Stimulated activated CD4-positive, alpha-beta T cell treated with anti-CD3 and anti-CD28 coated beads, Interleukin-12 subunit alpha, Interleukin-12 subunit beta, amount 100 ng/mL, for 24 hours (primary cell): ENCODE measurements at regions not wholly inside any gene's neighbourhood (a gene's known extent, or its start where the extent isn't known, plus 50 kb on each side); places are given as distances from the start of the nearest gene placed in this dataset.

Experiments
- DNase-seq, 2 experiments: peaks; one replicate each; pipeline ENCODE4 v3.0.0-alpha.2; 2020; ENCODE audit warnings: low read depth in 2 of 2

DNA sequence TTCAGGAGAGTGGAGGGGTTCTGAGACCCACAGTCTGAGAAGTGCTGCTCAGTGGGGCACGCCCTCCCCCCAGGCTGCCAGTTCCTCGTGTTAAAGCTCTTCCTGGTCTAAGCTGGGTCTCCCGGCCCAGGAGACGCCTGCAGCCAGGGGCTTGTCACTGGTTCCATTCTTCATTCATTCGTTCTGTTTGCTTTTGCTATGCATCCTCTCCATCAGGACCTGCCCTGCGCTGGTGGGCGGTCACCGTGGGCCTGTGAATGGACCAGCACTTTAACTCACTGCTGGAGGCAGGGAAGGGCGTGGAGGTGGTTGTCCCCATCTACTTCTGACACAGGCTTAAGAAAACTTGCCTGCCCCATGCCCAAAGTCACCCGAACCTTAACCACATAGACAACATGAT lies 272.8 kb upstream of the HDAC4 start:
- no peak for DNase-seq

DNA sequence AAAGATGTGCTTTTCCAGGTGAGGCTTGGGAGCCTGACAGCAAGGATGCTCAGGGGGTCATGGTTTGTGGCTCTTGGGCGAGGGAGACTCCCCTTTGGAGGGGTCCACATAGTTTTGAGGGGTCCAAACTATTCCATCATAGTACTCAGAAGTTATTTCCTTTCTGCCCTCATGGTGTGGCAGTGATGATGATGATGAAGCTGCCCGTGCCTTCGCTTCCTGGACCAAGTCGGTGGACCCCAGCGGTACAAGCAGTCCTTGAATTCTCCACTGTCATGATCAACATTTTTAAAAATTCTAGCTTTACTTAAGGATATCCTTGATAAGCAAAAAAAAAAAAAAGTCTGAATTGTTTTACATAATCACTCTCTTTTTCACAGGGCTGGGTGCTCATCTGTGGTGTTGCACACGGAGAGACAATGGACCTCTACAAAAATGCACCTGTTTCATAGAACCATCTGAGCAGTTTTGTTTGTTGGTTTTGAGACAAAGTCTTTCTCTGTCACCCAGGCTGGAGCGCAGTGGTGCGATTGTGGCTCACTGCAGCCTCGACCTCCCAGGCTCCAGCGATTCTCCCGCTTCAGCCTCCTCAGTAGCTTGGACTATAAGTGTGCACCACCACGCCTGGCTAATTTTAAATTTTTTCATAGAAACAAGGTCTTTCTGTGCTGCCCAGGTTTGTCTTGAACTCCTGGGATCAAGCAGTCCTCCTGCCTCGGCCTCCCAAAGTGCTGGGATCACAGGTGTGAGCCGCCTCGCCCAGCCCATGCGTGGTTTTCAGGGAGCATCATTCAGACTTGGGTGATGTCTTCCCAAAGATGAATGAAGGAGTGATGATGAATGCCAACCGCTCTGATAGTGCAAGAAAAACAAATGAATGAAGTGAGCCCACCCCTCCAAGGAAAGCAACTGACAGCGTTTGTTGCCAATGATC lies 271.4 kb upstream of the HDAC4 start:
- DNase-seq: no peak

DNA sequence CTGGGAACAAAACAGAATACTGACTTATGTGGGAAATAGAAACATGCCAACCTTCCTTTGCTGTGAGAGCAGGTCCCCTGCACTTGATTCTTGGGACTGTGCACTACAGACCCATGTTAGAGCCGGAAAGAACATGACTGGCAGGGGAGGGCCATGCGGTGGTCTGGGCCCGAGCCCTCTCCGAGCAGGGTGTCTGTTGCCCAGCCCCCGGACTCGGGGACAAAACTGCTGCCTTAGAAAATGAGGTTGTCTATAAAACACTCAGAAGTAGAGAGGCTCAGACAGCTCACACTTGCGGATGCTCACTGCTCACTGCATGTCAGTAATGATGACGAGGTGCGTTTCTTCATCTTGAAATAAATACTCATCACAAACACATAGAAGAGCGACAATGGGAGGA lies 270.7 kb upstream of the HDAC4 start:
- DNase-seq: no peak

DNA sequence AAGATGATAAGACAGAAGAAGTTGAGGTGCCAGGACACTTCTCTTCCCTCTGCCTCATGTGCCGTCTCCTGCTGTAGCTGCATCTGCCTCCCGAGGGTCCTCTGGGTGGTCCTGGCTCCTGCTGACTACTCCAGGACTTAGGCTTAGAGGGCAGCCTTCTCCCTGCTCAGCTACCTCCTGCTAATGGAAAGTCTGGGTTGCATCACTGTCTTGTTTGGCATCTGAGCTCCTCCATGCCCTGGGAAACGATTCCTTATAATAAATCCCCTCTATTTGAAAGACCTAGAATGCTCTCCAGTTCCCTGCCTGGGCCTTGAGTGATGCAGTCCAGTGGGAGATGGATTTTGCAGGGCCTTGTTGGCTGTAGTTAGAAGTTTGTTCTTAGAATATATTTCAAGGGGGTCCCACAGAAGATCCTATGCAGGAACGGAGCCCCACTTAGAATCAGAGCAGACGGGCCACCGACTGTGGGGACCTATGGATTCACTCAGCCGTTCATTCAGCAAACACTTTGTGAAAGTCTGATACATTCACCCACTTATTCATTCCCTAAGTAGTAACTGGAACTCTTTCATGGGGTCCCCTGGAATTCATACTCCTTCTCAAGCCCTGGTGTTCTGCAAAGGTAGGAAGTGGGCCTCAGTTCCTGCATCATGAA lies 269.8 kb upstream of the HDAC4 start:
- no peak for DNase-seq

DNA sequence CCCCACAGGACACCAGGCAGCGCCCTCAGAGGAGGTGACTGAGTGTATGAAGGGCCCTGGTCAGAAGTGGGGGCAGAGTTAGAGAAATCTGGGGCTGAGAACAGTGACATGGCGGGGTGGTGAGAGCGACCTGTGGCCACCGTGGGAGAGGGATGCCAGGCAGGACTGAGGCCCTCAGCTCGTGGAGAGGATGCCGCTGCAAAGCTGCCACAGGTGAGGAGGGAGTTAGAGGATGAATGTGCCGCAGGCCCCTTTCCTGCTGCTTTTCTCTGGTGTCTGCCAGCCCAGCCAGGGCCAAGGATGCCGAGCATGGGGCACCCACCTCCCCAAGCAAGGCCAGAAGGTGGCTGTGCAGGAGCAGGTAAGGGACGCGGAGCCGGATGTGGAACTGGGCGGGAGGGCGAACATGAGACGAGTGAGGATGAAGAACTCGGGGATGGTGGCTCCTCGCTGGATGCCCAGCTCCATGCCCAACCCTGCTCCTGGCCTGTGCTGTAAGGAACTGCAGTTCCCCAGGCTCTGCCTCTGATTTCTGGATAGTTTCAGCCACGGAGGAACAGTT lies 269.2 kb upstream of the HDAC4 start:
- no peak for DNase-seq

DNA sequence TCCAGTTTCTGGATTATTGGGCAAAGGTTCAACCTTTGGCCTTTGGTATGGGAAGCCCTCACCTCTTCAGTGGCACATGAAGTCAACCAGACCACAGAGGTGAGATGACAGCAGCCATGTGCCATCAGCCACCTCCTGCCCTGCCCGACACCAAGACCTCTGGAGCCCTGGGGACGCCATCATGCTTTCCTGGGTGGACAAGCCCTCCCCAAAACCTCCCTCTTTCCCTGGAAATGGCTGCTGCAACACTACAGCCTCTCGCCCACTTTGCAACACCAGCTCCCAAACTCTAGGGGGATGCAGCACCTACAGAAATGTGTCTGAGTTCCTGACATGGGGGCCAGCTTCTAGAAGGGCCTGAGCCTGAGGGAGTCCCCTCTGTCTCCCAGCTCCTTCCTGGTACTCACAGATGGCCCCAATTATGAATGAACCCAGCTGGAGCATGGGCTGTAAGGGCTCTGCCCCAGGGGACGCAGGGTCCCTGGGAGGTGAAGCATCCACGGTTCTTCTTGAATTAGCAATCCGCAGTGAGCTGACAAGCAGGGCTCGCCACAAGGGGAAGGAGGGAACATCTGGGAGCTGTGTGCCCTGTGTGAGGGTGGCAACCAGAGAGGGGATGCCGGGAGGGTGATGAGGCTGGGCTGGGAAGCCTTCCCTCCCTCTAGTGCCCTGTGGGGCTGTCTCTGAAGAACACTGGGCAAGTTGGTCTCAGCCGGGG lies 268.5 kb upstream of the HDAC4 start:
- no peak for DNase-seq

DNA sequence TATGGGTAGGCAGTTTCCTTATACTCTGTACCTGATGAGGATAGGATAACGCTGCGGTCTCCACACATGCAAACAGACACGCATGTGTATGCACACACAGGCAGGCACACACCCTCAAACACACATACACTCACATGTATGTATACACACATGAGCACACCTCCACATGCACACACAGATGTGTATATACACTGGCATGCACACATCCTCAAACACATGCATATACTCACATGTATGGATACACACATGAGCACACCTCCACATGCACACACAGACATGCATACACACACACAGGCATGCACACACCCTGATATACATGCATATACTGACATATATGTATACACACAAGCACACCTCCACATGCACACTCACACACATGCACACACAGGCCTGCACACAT lies 267.8 kb upstream of the HDAC4 start:
- DNase-seq: no peak

DNA sequence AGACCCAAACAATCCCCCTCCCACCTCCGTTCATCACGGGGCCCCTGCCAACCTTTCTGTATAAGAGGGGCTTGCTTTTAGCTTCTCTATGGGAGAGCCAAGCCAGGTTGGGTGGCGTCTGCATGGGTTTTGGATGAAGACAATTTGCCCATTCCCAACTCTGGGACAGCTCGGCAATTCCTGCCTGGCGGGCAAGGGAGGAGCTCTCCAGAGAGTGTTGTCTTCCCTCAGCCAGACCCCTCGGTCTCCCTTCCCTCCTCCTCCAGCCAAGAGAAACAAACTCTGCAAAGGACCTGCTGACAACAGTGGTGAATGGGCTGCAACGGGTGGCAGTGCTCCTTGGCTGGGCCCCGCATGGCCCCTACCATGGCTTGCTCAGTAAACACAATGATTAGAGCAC lies 267.2 kb upstream of the HDAC4 start:
- DNase-seq: no peak

DNA sequence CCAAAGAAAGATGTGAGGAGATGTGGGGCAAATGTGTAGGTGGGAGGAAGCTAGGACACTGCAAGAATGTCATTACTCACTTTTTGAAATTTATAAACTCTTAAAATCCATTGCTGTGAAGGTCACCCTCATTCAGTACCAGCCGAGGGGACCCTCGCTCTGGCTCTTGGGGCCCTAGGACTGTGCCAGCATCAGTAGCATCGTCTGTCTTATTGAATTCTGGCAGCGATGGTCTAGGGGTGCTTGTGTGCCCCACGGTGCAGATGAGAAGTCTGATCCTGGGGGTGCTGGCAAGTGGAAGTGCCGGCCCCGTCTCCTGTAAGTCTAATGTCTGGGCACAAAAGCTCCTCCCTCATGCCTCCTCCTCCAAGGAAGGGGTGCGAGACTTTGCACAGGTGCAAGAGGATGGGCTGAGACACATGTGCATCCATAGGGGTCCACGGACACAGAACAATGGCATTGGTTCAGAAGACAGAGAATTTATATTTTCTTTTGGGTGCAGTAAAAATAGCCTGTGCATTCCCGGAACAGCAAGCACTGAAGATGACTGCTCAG lies 266.7 kb upstream of the HDAC4 start:
- DNase-seq: no peak

DNA sequence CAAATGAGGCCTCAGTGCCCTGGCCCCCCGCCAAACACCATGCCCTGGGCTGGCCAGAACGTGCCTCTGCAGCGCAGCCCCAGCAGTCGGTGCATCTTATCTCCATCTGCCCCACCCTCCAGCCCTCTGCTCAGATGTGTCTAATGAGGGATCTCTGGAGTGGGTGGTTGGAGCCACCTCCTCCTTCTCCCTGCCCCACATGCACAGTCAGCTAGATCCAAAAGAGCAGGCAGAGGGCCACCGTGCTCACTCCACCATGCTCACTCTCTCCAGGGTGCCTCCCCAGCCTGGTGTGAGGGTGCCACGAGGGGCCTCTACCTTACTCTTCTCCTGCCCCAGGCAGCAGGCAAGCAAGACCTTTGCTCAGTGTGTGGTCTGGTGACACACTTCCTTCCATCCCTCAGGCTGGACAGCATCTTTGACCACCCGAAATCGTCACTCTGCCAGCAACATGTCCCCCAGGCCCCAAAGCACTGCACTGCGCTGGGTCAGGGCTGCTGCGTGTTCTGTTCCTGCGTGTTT lies 266.1 kb upstream of the HDAC4 start:
- DNase-seq: no peak

DNA sequence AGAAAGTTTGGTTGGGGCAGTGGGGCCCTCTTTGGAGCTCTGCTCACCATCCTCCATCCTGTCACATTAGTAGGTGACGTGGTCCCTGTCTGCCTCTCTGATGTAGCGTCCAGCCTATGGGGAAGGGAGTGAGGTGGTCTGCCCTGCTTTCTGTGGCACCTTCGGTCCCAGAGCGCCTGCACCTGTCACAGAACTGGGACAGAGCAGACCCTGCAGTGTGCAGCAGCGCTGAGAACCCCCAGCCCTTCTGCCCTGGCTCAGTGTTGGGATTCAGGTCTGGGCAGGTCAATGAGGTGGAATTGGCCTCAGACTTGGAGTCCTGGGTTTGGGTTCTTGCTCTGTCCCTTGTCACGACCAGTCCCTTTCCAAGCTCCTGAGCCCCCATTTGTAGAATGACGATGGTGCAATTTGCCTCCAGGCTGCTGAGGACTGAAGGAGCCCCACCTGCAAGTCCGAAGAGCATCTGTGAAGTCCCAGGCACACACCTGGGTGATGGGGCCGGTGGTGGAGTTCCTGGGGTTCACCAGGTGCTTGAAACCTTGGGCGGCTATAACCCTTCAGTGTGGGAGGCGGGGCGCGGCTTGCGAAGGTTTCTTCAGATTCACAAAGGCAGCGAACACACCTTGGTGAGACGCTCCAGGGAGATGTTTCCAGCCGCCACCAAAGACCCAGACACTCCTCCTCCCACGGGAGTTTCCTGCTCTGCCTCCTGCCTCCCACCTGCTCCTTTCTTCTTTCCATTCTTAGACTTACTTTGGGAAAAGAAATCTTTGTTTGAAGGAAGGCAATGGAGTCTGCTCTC lies 265.4 kb upstream of the HDAC4 start:
- DNase-seq: no peak

DNA sequence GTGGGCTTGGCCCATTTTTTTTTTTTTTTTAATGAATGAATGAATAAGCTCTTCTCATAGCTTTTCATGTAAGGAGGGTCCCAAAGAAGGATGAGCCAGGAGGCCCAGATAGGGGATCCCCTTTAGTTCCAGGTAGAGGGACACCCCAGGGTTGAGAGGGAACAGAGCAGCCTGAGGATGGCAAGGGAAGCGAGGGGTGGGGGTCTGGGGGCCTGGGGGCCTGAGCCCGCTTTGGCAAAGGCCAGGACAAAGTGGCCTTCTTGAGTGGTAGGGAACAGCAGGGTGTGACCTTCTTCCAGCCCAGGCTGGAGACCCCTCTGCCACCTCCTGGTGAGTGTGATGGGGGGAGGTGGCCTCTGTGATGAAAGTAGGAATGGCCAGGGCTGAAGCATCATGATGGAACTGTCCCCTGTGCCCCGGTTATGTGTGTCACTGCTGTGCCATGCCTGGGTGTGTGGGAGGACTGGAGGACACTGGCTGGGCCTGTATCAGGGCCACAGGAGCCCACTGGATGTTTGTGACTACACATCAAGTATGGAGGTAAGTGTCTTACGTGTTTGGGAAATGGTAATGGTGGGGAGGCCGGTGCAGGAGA lies 263.5 kb upstream of the HDAC4 start:
- no peak for DNase-seq

DNA sequence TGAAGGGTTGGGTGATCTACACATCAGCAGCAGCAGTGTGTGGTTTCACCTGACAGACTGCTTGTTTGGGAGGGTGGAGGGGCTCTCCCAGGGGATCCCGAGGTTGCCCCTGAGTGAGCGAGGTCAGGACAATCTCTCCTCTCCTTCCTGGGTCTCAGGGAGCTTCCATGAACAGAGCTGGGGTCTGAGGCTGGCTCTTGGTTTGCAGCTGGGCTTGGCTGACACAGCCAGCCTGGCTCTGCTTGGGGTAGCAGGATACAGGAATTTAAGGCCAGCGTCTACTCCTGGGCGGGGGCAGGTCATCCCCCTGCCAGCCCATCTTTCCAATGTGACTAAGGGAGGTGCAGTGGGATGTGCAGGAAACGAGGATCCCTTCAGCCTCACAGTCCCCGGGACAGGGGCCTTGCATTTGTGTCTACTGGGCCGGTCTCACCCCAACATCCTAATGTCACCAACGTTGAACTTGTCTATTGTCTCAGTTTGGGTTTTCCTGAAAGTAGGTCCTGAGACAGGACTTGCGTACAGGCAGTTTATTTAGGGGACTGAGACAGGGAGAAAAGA lies 262.6 kb upstream of the HDAC4 start:
- DNase-seq: no peak

DNA sequence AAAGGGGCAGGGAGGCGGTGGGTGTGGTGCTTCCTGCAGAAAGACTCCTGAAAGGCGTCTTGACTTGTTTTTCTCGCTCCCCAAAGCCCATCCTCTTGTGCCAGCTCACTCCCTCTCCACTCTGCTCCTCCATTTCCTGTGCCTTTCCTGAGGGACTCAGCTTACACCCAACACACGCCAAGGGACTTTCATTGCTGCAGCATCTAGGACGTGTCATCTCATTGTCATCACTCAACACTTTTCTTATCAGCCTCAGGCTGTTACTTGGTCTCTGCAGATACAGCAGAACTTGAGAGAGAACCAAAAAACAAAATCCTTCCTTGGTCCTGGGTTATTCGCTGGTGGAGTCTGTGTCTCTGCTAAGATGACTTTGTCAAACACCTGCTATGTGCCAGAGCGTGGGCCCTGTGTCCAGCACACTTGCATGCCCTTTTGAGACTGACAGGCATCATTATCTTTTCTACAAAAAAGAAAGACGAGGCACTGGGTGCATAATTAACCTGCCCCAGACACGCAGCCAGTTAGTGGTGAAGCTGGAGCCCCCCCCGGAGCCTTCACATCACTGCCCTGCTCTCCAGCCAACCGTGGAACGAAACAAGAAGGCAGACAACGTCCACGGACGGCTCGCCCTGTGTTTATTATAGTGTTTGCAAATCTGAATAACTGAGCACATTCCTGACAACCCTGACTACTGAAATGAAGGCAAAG lies 261.7 kb upstream of the HDAC4 start:
- DNase-seq: no peak

DNA sequence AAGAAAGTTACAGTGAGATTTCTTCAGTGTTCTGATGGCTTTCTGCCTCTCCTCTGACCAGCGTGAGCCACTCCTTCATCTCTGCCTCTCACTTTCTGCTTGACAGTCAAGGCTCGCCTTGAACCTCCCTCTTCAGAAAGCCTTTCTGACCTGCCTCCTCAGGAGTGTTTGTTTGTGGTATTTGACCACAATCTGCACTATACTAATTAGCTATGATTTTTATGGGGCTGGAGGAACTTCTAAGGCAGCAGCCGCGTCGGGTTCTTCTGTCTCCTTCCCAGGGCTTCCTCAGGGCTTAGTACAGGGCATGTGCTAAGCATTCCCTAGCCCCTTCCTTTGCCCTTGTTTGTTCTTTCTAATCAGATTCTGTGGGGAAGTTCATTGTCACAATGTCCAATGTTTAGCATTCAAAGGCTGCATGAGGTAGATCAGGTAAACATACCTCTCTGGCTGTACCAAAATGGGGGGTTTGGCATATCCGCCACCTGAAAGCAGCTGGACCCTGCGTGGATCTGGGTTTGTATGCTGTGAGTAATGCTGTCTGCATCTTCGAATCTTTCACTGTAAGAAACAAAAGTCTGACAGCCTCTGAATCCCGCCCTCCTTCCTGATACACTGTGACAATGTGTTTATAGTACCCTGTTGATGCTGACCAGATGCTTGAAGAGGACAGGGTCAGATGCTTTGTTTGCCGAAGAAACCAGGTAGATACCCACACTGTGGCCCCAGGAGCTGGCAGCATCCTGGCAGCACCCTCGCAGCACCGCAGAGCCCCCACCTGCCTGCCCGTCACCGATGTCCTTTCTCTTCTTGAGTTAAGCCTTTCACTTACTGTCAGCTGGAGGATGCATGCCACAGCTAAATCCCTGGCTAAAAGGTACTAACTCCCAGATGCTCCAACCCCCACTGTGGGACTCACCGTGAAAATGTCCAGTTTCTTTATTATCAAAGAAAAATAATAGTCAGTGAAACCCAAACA lies 260.8 kb upstream of the HDAC4 start:
- DNase-seq: no peak

DNA sequence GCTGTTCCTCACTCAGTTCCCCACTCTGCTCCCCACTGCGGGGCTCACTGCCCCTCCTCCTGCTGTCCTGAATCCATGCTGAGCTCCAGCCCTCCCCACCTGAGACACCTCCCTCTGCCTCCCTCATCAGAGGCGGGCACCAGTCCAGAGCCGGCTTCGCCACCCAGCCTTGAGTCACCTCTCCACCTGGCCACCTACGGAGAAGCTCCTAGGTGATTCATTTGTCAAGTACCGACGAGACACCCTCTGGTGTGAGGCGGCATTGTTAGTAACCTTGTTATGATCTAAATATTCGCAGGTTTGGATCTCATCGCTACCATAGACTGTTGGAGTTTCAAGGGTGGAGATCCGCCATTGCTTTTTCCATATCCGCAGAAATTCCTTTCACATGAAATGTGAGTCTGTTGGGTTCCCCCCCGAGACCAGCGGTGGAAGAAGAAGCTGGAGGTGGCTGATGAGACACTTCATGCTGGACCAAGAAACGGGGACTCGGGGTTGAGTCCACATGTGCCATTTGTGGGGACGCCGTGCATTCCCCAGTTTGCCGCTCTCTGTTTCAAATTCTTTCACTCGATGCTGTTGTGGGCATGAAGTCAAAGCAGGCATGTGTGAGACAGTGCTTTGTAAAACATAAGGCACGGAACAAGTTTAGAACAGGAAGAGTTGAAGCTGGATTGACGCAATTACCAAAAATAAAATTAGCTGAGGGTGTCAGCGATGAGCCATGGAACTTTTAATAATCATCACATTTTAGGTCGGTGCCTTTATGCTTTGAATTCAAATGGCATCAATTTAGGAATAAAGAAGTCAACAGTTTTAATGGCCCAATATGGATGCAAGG lies 259.8 kb upstream of the HDAC4 start:
- no peak for DNase-seq

DNA sequence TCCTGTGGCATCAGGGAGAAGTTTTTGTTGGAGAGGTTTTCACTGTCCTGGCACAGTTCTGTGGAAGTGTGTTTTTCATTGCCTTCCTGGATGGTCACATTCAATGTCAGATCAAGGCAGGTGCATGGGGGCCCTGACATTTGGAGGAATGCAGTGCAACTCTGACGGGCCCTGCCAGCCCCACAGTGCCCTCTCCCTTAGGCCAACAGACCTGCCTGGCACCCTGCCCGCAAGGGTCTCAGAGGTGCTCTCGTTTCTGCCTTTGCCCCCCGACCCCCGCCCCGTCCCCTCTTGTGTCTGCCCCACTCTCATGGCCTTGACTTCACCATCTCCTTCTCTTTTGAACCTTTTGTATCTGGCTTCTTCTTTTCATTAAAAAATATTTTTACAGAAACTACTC lies 257.2 kb upstream of the HDAC4 start:
- DNase-seq: no peak
